Smooth muscle cell (in vitro differentiated cells): ENCODE measurements at regions not wholly inside any gene's neighbourhood (a gene's known extent, or its start where the extent isn't known, plus 50 kb on each side); places are given as distances from the start of the nearest gene placed in this dataset.

ENCODE experiments used
- DNase-seq: peaks from one replicate; lab custom pipeline; 2025; ENCODE audit not compliant: unreplicated experiment; lab: John Stamatoyannopoulos, UW
- H2AFZ ChIP-seq: fragments of 200-600 bp; sonication (generic); 2 replicates; pipeline ENCODE4 v1.6.0; 2016; ENCODE audit warnings: antibody characterized with exemption, low read depth, mild to moderate bottlenecking
- H3F3A ChIP-seq: fragments of 200-600 bp; sonication (generic); 2 replicates; pipeline ENCODE4 v1.6.0; 2017; ENCODE audit warnings: antibody characterized with exemption, low read depth
- H3K27ac ChIP-seq: fragments of 200-600 bp; sonication (generic); 2 replicates; pipeline ENCODE4 v1.5.1; 2016; ENCODE audit warnings: low read depth, mild to moderate bottlenecking
- H3K27me3 ChIP-seq: fragments of 200-600 bp; sonication (generic); 2 replicates; pipeline ENCODE4 v1.6.1; 2016; ENCODE audit warnings: low read depth, mild to moderate bottlenecking
- H3K36me3 ChIP-seq: fragments of 200-600 bp; sonication (generic); 2 replicates; pipeline ENCODE4 v1.5.1; 2016; ENCODE audit warnings: low read depth
- H3K4me1 ChIP-seq: fragments of 200-600 bp; sonication (generic); 2 replicates; pipeline ENCODE4 v1.5.1; 2016; ENCODE audit warnings: low read depth
- H3K4me2 ChIP-seq: fragments of 200-600 bp; sonication (generic); 2 replicates; pipeline ENCODE4 v1.6.0; 2016; ENCODE audit warnings: mild to moderate bottlenecking
- H3K4me3 ChIP-seq: fragments of 200-600 bp; sonication (generic); 2 replicates; pipeline ENCODE4 v1.5.1; 2016; ENCODE audit warnings: mild to moderate bottlenecking
- H3K79me2 ChIP-seq: fragments of 200-600 bp; sonication (generic); 2 replicates; pipeline ENCODE4 v1.6.0; 2016; ENCODE audit warnings: low read depth, mild to moderate bottlenecking
- H3K9ac ChIP-seq: fragments of 200-600 bp; sonication (generic); 2 replicates; pipeline ENCODE4 v1.6.0; 2016; ENCODE audit warnings: low read depth
- H3K9me3 ChIP-seq: fragments of 200-600 bp; sonication (generic); replicated peaks from 2 replicates; pipeline ENCODE4 v1.5.1; 2016; ENCODE audit warnings: low read depth
- H4K20me1 ChIP-seq: fragments of 200-600 bp; sonication (generic); 2 replicates; pipeline ENCODE4 v1.6.0; 2016; ENCODE audit warnings: low read depth
- CTCF ChIP-seq: fragments of 200-600 bp; sonication (generic); IDR thresholded peaks from 2 replicates; pipeline ENCODE4 v1.5.1; 2017; ENCODE audit warnings: borderline replicate concordance, mild to moderate bottlenecking, antibody characterized with exemption; ENCODE audit not compliant: insufficient read depth, poor library complexity, severe bottlenecking
- WGBS: methylation state at CpG from one replicate; pipeline ENCODE4 v1.1.7; 2016; ENCODE audit warnings: low lambda C conversion rate; 5-methylcytosine and 5-hydroxymethylcytosine counted together

GRCh38 chr10:3946234-3947229, 161.5 kb upstream of the KLF6 start:
- Histone ChIP-seq H3K4me1 (peaks cover 4% of the 10 kb centered on the region), H3K27ac (peak overlapping the region; percentile 82), H3K79me2 (no peaks in the 10 kb centered on the region), H2AFZ (peak overlapping the region; percentile 54), H3K4me2 (peak overlapping the region; percentile 40), H3F3A (peaks cover 24% of the 10 kb centered on the region), H3K4me3 (no peak overlapping the region), H3K9ac (peak overlapping the region; percentile 17), H3K27me3 (no peaks in the 10 kb centered on the region), H4K20me1 (no peaks in the 10 kb centered on the region), H3K36me3 (no peaks in the 10 kb centered on the region), H3K9me3 (no peaks in the 10 kb centered on the region)
- no peak for DNase-seq
- no peak for TF ChIP-seq CTCF
- WGBS: 61% methylated on average over 9 of the region's 9 CpGs

- Histone ChIP-seq H3K9ac (peak overlapping the region; percentile 29), H3K27me3 (no peaks in the 10 kb centered on the region), H3K4me1 (peaks cover 4% of the 10 kb centered on the region), H2AFZ (no peak overlapping the region), H3K4me2 (no peak overlapping the region), H3K27ac (peak overlapping the region; percentile 82), H3K4me3 (no peak overlapping the region), H4K20me1 (no peaks in the 10 kb centered on the region), H3K9me3 (no peaks in the 10 kb centered on the region), H3K79me2 (no peaks in the 10 kb centered on the region), H3K36me3 (no peaks in the 10 kb centered on the region), H3F3A (peaks cover 24% of the 10 kb centered on the region)
- 51% methylated on average over 5 of the region's 5 CpGs for WGBS
- TF ChIP-seq CTCF: no peak
- no peak for DNase-seq
Measured at GRCh38 chr10:3945026-3945425, 160.0 kb upstream of the KLF6 start.

GRCh38 chr10:3944591-3944990, 159.6 kb upstream of the KLF6 start:
- WGBS: 97% methylated on average over 2 of the region's 2 CpGs
- no peaks in the 10 kb centered on the region for H3K36me3 ChIP-seq
- H3K4me1 ChIP-seq: peaks cover 4% of the 10 kb centered on the region
- peak overlapping the region; percentile 29 for H3K9ac ChIP-seq
- no peaks in the 10 kb centered on the region for H3K27me3 ChIP-seq
- no peak overlapping the region for H2AFZ ChIP-seq
- H3K27ac ChIP-seq: peak overlapping the region; percentile 82
- no peaks in the 10 kb centered on the region for H3K9me3 ChIP-seq
- no peaks in the 10 kb centered on the region for H4K20me1 ChIP-seq
- TF ChIP-seq CTCF: no peak
- H3K4me2 ChIP-seq: no peak overlapping the region
- no peak for DNase-seq
- no peak overlapping the region for H3K4me3 ChIP-seq
- H3K79me2 ChIP-seq: no peaks in the 10 kb centered on the region
- H3F3A ChIP-seq: peaks cover 24% of the 10 kb centered on the region
